ENCODE measurements at regions not wholly inside any gene's neighbourhood (a gene's known extent, or its start where the extent isn't known, plus 50 kb on each side); places are given as distances from the start of the nearest gene placed in this dataset.

DNA sequence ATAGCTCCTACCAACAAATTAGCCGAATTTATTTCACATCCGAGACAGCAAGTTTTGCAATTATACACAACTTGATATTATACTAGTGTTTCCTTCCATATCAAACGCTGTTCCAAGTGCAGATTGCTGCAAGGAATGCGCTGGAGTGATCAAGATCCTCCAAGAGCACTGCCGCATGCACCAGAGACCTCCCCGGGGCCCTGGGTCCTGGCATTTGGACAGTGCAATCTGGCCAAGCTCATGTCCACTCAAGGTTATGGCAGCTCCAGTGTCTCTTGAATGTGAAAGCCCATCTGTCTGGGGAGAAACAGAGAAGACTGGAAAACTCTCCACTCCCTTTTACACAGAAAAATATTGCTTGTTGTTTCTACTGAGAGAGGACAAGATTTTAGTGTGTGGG lies 111.9 kb downstream of the HSPH1 start:
- DNase-seq (ENCODE audit: low read depth in 2 of 2, low spot score in 1 of 2) = no peak

GRCh38 chr13:31049083-31049482 lies 112.6 kb downstream of the HSPH1 start:
- no peak for DNase-seq (ENCODE audit: low read depth in 2 of 2, low spot score in 1 of 2)

GRCh38 chr13:31048521-31048920 lies 113.2 kb downstream of the HSPH1 start:
- DNase-seq (ENCODE audit: low read depth in 2 of 2, low spot score in 1 of 2) = no peak

DNA sequence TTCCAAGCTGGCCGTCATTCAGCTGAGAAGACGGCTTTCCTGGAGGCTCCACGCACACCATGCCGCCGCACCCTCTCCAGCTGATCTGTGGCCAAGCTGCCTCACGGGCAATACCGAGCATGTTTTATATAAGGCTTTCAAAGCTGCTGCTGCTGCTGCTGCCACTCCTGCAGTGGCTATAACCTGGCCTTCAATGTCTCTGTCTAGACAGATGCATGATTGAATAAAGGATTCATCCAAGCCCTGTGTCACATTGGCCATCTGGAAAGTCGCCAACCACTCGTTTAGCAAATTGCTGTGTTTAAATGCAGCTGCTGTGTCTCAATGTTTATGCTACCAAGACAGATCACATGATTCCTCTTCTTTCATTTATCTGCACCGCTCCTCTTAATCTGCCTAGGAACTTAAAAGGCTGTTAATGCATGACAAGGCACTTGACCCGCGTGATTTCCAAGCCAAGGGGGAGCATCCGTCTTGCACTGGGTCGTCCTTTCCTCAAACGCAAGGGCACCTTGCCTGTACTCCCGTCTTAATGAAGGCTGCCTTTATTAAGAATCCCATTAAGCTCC lies 114.3 kb downstream of the TEX26 start:
- no peak for DNase-seq (ENCODE audit: low read depth in 2 of 2, low spot score in 1 of 2)

- DNase-seq (ENCODE audit: low read depth in 2 of 2, low spot score in 1 of 2) = peak; percentile 24 to 68
These were observed 113.0 kb downstream of the TEX26 start for GRCh38 chr13:31045286-31046081.

GRCh38 chr13:31044364-31045285 lies 112.2 kb downstream of the TEX26 start:
- DNase-seq (ENCODE audit: low read depth in 2 of 2, low spot score in 1 of 2) = peak; percentile 39 to 69

- DNase-seq (ENCODE audit: low read depth in 2 of 2, low spot score in 1 of 2) = no peak
These were observed 111.5 kb downstream of the TEX26 start for GRCh38 chr13:31043957-31044356.

DNA sequence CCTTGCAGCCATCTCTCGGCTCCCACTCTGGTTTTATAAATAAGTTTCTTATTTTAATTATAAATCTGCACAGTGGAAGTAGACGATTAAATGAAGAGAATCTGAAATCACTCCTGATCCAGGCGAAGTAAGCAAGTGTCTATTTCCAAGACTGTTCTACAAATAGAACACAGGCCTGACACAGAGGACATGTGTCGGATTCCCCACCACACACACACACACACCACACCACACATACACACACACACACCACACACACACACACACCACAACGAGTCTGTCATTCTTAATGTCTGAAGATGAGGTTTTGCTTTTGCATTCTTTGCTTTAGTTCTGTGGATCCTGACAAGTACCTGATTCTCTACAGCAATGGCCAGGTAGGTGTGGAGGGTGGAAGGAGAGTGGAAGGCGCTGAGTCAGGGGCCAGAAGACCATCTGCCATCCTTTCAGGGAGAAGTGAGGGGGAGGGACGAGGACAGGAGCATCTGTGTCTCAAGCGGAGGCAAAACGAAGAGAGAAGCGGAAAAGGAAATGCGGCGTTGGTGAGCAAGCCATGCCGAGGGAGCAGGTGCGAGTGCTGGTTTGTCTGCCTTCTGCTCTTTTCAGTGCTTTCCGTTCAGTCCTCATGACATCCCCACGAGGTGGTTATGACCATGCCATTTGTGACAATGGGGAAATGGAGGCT lies 110.2 kb downstream of the TEX26 start:
- no peak for DNase-seq (ENCODE audit: low read depth in 2 of 2, low spot score in 1 of 2)

DNA sequence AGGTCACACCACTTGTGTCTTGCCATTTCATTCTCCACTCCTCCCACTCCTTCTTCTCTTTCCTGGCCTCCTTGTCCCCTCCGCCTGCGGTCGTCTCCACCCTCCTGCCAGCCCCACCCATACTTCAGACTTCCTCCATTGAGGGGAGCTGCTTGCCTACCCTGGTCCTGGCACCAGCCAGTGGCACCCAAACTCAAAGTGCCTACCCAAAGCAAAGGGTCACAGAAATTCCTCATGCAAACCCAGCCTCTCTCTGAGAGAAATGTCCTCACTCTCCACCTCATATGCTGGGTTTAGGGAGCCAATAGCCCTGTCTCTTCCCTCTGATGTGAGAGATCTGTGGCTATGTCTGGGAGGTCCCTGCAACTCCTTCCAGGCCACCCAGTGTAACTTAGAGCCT lies 109.6 kb downstream of the TEX26 start:
- no peak for DNase-seq (ENCODE audit: low read depth in 2 of 2, low spot score in 1 of 2)

DNA sequence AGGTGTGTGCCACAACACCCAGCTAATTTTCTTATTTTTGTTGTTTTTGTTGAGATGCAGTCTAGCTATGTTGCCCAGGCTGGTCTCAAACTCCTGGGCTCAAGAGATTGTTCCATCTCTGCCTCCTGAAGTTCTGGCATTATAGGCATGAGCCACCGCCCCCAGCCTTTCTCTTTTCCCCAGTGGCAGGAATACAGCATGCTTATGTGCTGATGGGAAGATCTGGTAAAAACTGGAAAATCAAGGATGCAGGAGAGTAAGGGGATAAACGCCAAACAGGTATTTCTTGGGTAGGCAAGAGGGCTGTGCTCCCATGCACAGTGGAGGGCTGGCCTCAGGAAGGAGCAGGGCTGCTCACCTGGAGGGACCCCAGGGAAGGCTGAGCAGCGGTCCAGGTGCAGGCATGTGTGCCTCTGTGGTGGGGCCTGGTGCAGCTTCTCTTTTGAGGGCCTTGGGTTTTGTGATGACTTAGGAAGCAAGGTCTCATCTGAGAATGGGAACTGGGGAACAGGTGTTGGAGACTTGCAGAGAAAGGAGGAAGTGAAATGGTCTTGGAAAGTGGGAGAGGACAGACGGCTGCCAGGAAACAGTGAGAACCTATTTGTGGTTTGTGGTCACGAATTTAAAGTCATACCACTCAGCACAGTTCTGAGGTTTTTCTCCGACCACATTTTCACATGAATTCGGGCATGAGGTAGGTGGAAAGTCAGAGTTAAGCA lies 106.5 kb downstream of the TEX26 start:
- no peak for DNase-seq (ENCODE audit: low read depth in 2 of 2, low spot score in 1 of 2)

DNA sequence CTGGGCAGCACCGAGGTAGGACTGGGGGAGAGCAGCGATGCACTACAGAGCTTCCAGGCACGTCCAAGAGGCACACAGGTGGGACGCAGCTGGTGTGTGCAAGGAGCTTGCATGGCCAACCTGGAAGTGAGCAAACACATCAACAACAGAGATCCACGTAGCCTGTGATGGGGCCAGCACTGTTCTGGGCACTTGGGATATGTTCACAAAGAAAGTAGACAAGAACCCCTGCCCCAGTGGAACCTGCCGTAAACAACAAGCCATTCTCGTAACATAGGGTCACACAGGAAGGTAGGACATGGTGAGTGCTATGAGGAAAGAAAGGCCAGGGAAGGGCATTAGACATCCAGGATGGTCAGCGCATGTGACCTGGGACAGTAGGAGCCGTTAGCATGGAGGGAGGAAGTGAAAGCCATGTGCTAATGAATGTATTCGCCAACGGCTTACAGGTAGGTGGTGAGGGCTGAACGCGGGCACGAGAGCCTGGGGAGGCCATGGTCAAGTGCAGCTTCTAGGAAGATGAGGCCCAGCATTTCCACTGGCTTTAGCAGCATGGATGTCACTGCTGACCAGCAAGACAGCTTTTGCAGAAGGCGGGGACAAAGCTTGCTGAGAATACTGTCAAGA lies 105.5 kb downstream of the TEX26 start:
- no peak for DNase-seq (ENCODE audit: low read depth in 2 of 2, low spot score in 1 of 2)

- no peak for DNase-seq (ENCODE audit: low read depth in 2 of 2, low spot score in 1 of 2)
These were observed 104.6 kb downstream of the TEX26 start for GRCh38 chr13:31036731-31037695.

- DNase-seq (ENCODE audit: low read depth in 2 of 2, low spot score in 1 of 2) = no peak
These were observed 102.9 kb downstream of the TEX26 start for GRCh38 chr13:31035185-31035965.

DNA sequence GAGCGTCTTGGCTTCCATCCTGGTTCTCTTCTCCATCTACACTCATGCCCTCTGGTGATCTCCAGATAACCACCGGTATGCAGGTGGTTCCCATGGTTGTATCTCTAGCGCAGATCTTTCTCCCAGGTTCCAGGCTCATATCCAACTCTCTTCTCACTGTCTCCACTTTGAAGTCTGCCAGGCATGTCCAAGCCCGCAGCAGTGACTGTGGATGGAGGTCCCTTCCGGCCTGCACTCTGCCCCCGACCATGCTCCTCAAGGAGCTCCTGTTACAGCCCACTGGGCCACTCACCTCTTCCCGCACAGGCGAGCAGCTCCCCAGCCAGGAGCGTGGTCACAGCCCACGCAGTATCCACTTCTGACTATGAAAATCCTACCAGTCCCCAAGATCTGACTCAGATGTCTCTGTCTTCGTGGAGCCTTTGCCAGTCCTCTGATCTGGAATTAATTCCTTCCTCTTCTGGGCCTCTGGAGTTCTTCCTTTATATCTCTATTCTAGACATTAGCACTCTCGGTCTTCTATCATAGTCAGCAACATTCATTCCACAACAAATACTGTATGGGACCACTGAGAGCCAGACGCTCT lies 100.2 kb downstream of the TEX26 start:
- no peak for DNase-seq (ENCODE audit: low read depth in 2 of 2, low spot score in 1 of 2)

DNA sequence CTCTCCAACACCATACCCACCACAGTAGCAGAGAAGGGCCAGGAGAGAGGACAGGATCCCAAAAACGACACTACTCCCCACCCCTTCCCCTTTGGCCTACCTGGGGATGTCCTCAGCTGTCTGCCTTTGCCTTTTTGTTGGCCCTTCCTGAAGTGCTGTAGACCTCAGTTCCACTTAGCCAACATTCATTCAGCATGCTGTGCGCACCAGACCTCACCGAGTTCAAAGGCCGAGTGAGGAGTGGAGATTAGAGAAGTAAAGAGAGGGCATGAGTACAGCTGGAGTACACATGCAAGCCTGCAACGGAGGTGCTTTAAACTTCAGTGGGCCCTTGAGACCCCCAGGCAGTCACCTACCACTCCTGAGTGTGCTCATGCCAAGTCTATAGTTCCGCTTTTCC lies 99.0 kb downstream of the TEX26 start:
- no peak for DNase-seq (ENCODE audit: low read depth in 2 of 2, low spot score in 1 of 2)

DNA sequence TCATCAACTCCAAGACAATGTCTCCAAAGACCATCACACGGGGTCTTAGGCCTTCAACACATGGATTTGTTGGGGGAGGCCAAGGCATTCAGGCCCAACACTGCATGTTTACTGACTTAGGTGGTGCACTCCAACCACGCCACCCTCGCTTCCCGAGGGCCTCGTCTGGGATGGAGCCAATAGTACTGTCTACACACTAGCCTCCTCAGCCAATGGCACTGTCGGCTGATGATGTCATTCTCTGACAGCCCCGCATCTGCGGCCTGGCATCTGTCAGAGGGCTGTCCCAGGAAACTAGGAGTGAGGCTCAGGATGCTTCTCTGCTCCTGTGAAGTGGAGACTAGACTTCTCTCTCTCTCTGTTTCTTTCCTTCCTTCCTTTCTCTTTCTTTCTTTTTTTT lies 96.6 kb downstream of the TEX26 start:
- no peak for DNase-seq (ENCODE audit: low read depth in 2 of 2, low spot score in 1 of 2)

DNA sequence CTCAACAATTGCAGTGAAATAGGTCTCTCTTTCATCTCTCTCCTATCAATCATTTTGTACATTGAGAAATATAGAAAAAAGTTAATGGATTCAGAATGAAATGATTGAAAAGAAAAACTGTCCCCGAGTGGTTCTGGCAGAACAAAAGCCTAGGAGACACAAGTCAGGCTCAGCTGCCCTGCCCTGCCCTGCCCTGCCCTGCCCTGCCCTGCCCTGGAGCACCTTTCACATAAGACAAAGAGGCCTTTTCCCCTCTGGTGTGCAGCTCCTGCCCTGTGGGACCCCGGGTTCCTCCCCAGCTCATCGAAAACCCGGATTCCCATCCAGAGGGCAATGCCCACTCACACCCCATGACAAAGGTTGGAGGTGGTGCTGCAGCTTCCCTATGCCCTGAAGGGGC lies 94.7 kb downstream of the TEX26 start:
- no peak for DNase-seq (ENCODE audit: low read depth in 2 of 2, low spot score in 1 of 2)
